ENCODE measurements at regions not wholly inside any gene's neighbourhood (a gene's known extent, or its start where the extent isn't known, plus 50 kb on each side); places are given as distances from the start of the nearest gene placed in this dataset.
"Not testable (repeated sequence)": the region's sequence is repeated elsewhere in the genome, so short reads cannot be mapped to it uniquely, and the experiment has no call there.

- H2BK12ac ChIP-seq (ENCODE audit: low read depth, low read length); H2BK120ac ChIP-seq (replicated peaks; ENCODE audit: low read depth, low read length); CTCF ChIA-PET (ENCODE audit: partially characterized antibody); H3K18ac ChIP-seq (ENCODE audit: extremely low read depth, low read length); H3K79me2 ChIP-seq (ENCODE audit: control insufficient read depth in 1 of 2, insufficient read depth in 2 of 2, low read length in 2 of 2); H3K23ac ChIP-seq (ENCODE audit: insufficient read length); H3K27ac ChIP-seq (ENCODE audit: low read depth, low read length); H2BK20ac ChIP-seq (ENCODE audit: low read length); H3K4me3 ChIP-seq (ENCODE audit: extremely low read depth in 1 of 4, insufficient read depth in 2 of 4, low read depth in 3 of 4, low read length in 4 of 4); H3K56ac ChIP-seq (replicated peaks; ENCODE audit: insufficient read length, low read depth, low read length); H3K4ac ChIP-seq (replicated peaks; ENCODE audit: insufficient read length, low read depth, low read length); H2AK5ac ChIP-seq (ENCODE audit: low read depth, low read length); H2BK5ac ChIP-seq (ENCODE audit: low read depth, low read length); FAIRE-seq; H3K9me3 ChIP-seq (ENCODE audit: insufficient read depth in 2 of 2, low read depth in 1 of 2, low read length in 1 of 2); H4K8ac ChIP-seq (ENCODE audit: extremely low read depth, insufficient read depth, low read length); H4K5ac ChIP-seq (ENCODE audit: insufficient read length, low read depth, low read length); H3K27me3 ChIP-seq (replicated peaks in 1 of 4; ENCODE audit: control insufficient read depth in 3 of 4, extremely low read depth in 1 of 4, insufficient read depth in 3 of 4, low read length in 3 of 4); H3K79me1 ChIP-seq (ENCODE audit: low read depth, low read length); H4K91ac ChIP-seq (replicated peaks; ENCODE audit: insufficient read length, low read length); H3K14ac ChIP-seq (ENCODE audit: insufficient read length); DNase-seq (ENCODE audit: low read depth in 1 of 2, low spot score in 2 of 2); POLR2A ChIA-PET (ENCODE audit: partially characterized antibody); H2AFZ ChIP-seq (ENCODE audit: low read length); H3K4me1 ChIP-seq (replicated peaks in 1 of 4; ENCODE audit: control insufficient read depth in 3 of 4, insufficient read depth in 4 of 4, low read length in 3 of 4); H3K23me2 ChIP-seq (ENCODE audit: low read depth, low read length); H2BK15ac ChIP-seq (ENCODE audit: low read length); H3K4me2 ChIP-seq (ENCODE audit: insufficient read depth in 1 of 2, low read depth in 2 of 2, low read length in 2 of 2); H4K20me1 ChIP-seq (replicated peaks in 1 of 2; ENCODE audit: control insufficient read depth in 1 of 2, insufficient read depth in 2 of 2, low read length in 2 of 2); H3K36me3 ChIP-seq (ENCODE audit: control insufficient read depth in 2 of 4, insufficient read depth in 4 of 4, low read length in 3 of 4); H3K9ac ChIP-seq (replicated peaks in 1 of 4; ENCODE audit: extremely low read depth in 1 of 4, low read depth in 3 of 4, low read length in 3 of 4): not testable (repeated sequence)
- WGBS, 2 experiments (ENCODE audit: extremely low coverage in 1 of 2, insufficient coverage in 1 of 2, insufficient read length in 1 of 2, insufficient replicate concordance in 2 of 2, low coverage in 1 of 2, low lambda C conversion rate in 2 of 2, missing lambda C conversion rate in 1 of 2): 83% methylated on average over 1 of the region's 3 CpGs; no CpG with 5 or more reads in 1 of the 2 experiments
Measured at GRCh38 chr1:144516172-144516571, 54.7 kb upstream of the NBPF15 start.

GRCh38 chr1:144516906-144517305 is 55.4 kb upstream of the NBPF15 start:
- H3K4me1 ChIP-seq (replicated peaks in 1 of 4; ENCODE audit: control insufficient read depth in 3 of 4, insufficient read depth in 4 of 4, low read length in 3 of 4); H4K8ac ChIP-seq (ENCODE audit: extremely low read depth, insufficient read depth, low read length); H3K9me3 ChIP-seq (ENCODE audit: insufficient read depth in 2 of 2, low read depth in 1 of 2, low read length in 1 of 2); H3K23ac ChIP-seq (ENCODE audit: insufficient read length); H3K79me1 ChIP-seq (ENCODE audit: low read depth, low read length); H2BK5ac ChIP-seq (ENCODE audit: low read depth, low read length); H3K79me2 ChIP-seq (ENCODE audit: control insufficient read depth in 1 of 2, insufficient read depth in 2 of 2, low read length in 2 of 2); H3K4me2 ChIP-seq (ENCODE audit: insufficient read depth in 1 of 2, low read depth in 2 of 2, low read length in 2 of 2); H2AFZ ChIP-seq (ENCODE audit: low read length); H2BK12ac ChIP-seq (ENCODE audit: low read depth, low read length); POLR2A ChIA-PET (ENCODE audit: partially characterized antibody); H2BK15ac ChIP-seq (ENCODE audit: low read length); H4K5ac ChIP-seq (ENCODE audit: insufficient read length, low read depth, low read length); H3K9ac ChIP-seq (replicated peaks in 1 of 4; ENCODE audit: extremely low read depth in 1 of 4, low read depth in 3 of 4, low read length in 3 of 4); H3K23me2 ChIP-seq (ENCODE audit: low read depth, low read length); H3K27me3 ChIP-seq (replicated peaks in 1 of 4; ENCODE audit: control insufficient read depth in 3 of 4, extremely low read depth in 1 of 4, insufficient read depth in 3 of 4, low read length in 3 of 4); H3K4me3 ChIP-seq (ENCODE audit: extremely low read depth in 1 of 4, insufficient read depth in 2 of 4, low read depth in 3 of 4, low read length in 4 of 4); H3K36me3 ChIP-seq (ENCODE audit: control insufficient read depth in 2 of 4, insufficient read depth in 4 of 4, low read length in 3 of 4); H2BK20ac ChIP-seq (ENCODE audit: low read length); H3K4ac ChIP-seq (replicated peaks; ENCODE audit: insufficient read length, low read depth, low read length); H2BK120ac ChIP-seq (replicated peaks; ENCODE audit: low read depth, low read length); CTCF ChIA-PET (ENCODE audit: partially characterized antibody); H2AK5ac ChIP-seq (ENCODE audit: low read depth, low read length); FAIRE-seq; H3K18ac ChIP-seq (ENCODE audit: extremely low read depth, low read length); DNase-seq (ENCODE audit: low read depth in 1 of 2, low spot score in 2 of 2); H4K91ac ChIP-seq (replicated peaks; ENCODE audit: insufficient read length, low read length); H3K27ac ChIP-seq (ENCODE audit: low read depth, low read length); H3K14ac ChIP-seq (ENCODE audit: insufficient read length); H3K56ac ChIP-seq (replicated peaks; ENCODE audit: insufficient read length, low read depth, low read length); H4K20me1 ChIP-seq (replicated peaks in 1 of 2; ENCODE audit: control insufficient read depth in 1 of 2, insufficient read depth in 2 of 2, low read length in 2 of 2): not testable (repeated sequence)
- 87% methylated on average over 2 of the region's 2 CpGs; no CpG with 5 or more reads in 1 of the 2 experiments for WGBS, 2 experiments (ENCODE audit: extremely low coverage in 1 of 2, insufficient coverage in 1 of 2, insufficient read length in 1 of 2, insufficient replicate concordance in 2 of 2, low coverage in 1 of 2, low lambda C conversion rate in 2 of 2, missing lambda C conversion rate in 1 of 2)
